ENCODE measurements at regions not wholly inside any gene's neighbourhood (a gene's known extent, or its start where the extent isn't known, plus 50 kb on each side); places are given as distances from the start of the nearest gene placed in this dataset.
"Not testable (repeated sequence)": the region's sequence is repeated elsewhere in the genome, so short reads cannot be mapped to it uniquely, and the experiment has no call there.

DNA sequence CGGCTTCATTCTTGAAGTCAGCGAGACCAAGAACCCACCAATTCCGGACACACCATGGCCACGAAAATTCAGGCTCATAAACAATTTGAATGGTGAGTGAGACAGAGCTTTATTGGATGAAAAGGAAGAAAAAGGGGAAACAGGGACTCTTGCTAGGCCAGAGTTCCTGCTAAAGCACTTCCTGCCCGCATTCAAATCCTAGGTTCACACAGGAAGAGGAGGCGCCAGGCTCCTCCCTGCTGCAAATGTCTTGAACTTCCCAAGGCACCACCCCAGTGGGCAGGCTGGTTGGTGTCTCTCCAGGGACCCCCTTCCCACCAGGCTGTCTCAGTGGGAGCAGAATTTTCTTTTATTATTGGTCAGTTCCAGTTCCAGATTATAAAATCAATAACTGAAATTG lies 121.2 kb downstream of the FSCB start:
- no peak for DNase-seq (ENCODE audit: low read depth in 2 of 2)

GRCh38 chr14:44385296-44385695 lies 121.8 kb downstream of the FSCB start:
- not testable (repeated sequence) for DNase-seq (ENCODE audit: low read depth in 2 of 2)

DNA sequence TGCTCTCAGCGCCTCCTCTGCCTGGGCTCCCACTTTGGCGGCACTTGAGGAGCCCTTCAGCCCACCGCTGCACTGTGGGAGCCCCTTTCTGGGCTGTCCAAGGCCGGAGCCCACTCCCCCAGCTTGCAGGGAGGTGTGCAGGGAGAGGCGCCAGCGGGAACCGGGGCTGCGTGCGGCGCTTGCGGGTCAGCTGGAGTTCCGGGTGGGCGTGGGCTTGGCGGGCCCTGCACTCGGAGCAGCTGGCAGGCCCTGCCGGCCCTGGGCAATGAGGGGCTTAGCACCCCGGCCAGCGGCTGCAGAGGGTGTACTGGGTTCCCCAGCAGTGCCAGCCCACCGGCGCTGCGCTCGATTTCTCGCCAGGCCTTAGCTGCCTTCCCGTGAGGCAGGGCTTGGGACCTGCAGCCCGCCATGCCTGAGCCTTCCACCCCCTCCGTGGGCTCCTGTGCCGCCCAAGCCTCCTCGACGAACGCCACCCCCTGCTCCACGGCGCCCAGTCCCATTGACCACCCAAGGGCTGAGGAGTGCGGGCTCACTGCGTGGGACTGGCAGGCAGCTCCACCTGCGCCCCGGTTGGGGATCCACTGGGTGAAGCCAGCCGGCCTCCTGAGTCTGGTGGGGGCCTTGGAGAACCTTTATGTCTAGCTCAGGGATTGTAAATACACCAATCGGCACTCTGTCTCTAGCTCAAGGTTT lies 122.3 kb downstream of the FSCB start:
- not testable (repeated sequence) for DNase-seq (ENCODE audit: low read depth in 2 of 2)

GRCh38 chr14:44384093-44384492 lies 123.0 kb downstream of the FSCB start:
- DNase-seq (ENCODE audit: low read depth in 2 of 2): no peak

DNA sequence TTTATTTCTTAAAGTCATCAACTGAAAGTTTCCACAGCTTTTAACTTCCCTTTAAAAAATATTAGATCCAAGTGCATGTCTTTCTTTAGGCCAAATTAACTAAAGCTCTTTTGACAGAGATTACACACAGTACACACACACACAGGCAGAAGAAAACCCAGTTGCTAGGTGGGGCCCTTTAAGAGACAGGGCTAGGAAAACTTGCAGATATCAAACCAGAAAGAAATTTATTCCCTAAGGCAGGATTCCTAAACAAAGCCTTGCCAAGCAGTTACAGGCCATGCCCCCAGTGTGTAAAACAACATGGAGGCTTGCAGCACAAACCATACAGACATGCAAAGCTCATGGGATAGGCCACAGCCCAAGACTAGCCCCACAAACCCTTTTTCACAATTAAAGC lies 123.4 kb downstream of the FSCB start:
- no peak for DNase-seq (ENCODE audit: low read depth in 2 of 2)

GRCh38 chr14:44379292-44379977 lies 127.6 kb downstream of the FSCB start:
- no peak for DNase-seq (ENCODE audit: low read depth in 2 of 2)

DNA sequence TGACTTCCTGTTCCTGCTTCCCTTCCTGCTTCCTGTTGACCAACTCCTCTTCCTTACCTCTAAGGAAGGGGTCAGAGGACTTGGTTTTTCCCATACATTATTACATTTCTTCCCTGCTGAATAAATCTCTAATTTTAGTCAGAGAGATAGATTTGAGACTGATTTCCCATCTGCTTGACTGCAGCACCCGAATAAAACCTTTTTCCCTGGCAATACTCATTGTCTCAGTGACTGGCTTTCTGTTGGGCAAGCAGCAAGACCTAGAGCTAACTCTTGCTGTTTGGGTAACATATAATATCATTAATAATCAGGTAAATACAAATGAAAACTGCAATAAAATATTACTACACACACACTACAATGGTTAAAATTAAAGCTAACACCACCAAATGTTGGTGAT lies 132.2 kb downstream of the FSCB start:
- DNase-seq (ENCODE audit: low read depth in 2 of 2): no peak

DNA sequence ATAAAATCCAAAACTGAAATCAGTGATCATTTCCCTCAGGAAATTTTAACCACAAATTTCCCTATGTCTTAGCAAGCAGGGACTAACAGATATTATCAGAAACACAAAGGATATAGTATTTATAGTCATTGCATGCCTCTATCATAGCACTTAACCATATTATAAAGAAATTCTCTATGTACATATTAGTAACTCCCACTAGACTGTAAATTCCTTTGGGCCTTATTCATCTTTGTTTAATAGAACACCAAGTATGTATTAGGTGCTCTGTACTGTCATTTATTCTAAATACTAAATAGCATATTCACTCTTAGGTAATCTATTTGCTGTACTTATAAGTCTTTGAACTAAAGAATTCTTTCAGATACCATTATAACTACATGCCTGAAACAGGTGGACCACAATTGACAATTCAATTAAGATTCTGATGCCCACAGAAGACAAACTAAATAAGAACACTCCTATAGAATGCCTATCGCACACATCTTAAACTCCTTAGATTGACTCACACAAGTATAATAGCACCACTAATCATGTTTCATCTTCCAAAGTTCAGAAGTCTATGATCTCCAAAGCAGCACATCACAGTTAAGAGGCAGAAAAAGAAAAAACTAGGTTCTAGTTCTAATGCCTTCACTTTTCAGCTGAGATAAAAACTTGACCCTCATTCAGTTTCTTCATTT lies 134.1 kb downstream of the FSCB start:
- DNase-seq (ENCODE audit: low read depth in 2 of 2): no peak

DNA sequence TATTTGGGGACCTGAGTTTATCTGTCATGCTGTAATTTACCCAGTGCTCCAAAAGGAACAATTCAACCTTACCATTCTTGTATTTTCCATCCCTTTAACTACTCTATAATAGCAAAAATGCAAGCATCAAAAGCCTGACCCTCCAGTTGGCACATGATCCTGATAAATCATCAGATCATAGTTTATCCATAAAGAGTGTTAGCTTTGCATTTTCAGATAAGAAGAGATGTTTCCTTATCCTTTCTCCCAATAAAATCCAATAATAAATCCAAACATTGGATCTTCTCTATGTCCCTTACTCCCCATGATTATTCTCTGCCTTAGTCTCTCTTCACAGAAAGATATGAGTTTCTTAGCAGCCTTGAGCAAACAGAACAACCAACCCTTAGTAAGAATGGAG lies 134.9 kb downstream of the FSCB start:
- no peak for DNase-seq (ENCODE audit: low read depth in 2 of 2)

DNA sequence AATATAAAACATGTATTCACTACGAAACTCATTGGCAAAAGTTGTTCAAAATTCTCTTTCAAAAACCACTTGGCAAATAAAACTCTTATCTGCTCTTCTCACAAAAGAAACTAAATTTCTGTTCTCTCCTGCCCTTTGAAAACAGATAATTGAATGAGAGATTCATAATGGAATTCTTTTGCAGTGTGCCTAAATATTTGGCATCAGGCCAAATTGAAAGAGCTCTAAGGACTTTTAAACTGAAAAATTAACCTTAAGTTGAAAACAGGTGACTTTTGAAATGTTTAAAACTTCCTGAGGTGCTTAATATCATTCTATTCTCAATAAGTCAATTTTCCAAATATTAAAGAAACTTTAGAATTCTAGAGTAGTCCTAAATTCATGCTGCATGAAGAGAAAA lies 136.4 kb downstream of the FSCB start:
- DNase-seq (ENCODE audit: low read depth in 2 of 2): no peak

DNA sequence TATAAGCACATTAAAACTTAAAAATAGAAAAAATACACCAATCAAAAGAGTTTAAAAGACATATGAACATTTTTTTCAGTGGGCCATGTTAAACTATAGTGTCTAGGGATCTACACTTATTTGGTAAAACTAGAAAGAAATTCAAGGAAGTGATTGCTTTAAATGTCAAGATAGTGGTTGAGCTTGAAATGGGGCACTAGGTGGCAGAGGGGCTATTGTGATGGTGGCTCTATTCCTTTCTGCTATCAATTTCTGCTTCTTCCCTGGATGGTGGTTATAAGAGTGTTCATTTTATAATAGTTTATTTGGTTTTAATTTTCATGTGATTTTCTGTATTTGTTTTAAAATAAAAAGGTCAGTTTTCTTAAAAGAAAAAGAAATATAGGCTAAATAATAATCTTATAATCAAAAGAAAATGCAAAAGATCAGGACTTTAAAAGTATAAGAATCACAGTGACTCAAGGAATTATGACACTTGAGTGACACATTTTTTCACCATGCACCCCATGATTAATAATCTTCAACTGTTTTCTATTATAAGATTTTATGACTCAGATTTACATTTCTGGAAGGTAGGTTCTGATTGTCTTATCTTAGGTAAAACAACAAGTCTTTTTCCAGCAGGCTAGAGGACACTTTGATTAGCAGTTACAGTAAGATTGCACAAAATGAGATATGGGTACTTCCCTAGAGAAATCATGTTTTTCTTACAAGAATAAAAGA lies 137.5 kb downstream of the FSCB start:
- no peak for DNase-seq (ENCODE audit: low read depth in 2 of 2)

- DNase-seq (ENCODE audit: low read depth in 2 of 2): no peak
Observed at GRCh38 chr14:44361083-44361482, 146.0 kb downstream of the FSCB start.

DNA sequence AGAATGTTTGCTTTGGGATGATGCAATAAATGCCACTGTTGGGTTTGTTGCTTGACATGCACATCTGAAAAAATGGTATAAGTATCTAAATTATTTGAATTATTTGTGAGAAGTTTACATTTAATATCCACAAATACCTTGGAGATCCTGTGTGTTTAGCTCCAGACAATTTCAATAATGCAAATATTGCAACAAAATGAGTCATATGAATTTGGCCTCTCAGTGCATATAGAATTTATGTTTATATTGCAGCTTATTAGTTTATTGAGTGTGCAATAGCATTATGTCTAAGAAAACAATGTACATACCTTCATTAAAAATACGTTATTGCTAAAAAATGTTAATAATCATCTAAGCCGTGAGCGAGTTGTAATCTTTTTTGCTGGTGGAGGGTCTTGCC lies 153.3 kb downstream of the FSCB start:
- no peak for DNase-seq (ENCODE audit: low read depth in 2 of 2)

DNA sequence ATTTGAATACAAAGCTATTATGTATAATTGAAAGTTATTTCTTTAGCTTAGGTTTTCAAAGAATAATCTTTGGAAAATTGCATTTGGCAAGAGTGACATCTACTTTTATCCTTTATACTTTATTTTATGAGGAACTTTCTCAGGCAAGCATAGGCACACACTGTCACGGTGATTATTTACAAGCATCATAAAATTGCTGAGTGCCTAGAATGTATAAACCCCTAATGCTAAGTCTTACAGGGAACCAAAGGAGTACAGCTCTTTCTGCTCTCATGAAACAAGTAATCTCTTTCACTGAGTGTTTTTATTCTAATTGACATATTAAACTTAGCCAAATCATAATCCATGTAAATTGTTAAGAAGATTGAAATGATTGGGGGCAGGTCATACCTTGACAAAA lies 154.9 kb downstream of the FSCB start:
- no peak for DNase-seq (ENCODE audit: low read depth in 2 of 2)

GRCh38 chr14:44347316-44347715 lies 159.8 kb downstream of the FSCB start:
- no peak for DNase-seq (ENCODE audit: low read depth in 2 of 2)

DNA sequence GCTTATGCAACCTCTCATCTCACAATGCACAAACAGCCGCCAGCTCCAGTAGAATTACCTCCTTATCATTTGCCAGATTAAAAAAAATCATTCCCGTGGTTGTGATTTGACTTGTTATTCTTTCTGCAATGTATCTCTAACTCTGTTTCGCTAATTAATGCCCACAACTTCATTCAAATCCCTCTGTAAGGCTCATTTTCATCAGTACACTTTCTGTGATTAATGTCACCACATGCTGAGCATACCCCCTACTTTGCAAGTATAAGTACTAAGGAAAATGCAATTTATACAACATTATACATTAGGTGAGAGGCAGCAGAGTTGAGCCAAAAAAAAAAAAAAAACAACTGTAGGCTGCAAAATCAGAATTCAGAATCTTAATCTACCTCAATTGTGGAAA lies 166.0 kb downstream of the FSCB start:
- DNase-seq (ENCODE audit: low read depth in 2 of 2): no peak

DNA sequence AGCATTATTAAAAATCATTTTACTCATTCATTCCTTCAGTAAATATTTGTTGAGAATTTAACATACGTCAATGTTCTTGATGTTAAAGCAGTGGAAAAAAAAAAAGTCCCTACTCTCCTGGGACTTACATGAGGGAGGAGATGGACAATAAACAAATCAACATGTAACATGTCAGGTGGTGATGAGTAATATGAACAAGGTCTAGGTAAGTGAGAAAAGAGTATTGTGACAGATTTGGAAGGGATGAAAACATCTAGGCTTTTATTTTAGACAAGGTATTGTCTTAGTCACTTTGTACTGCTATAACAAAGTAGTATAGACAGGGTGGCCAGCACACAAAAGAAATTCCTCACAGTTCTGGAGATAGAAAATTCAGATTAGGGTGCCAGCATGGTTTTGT lies 167.2 kb downstream of the FSCB start:
- no peak for DNase-seq (ENCODE audit: low read depth in 2 of 2)

DNA sequence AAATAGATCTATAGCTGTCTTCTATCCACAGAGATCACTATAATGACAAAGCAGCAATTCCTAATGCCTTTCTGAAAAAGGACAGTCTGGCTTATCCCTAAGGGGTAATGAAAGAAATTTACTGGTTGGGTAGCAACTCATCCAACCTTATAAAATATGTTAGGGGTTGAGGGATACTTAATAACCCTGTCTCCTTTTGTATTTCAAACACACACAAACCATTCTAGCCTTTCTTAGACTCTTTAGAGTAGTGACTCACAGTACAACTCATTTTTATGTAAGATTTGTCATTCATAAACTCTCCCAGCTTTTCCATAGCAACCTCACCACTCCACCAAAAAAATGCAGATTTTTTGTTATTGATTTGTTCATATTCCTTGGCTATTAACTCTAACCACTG lies 167.9 kb downstream of the FSCB start:
- DNase-seq (ENCODE audit: low read depth in 2 of 2): no peak

DNA sequence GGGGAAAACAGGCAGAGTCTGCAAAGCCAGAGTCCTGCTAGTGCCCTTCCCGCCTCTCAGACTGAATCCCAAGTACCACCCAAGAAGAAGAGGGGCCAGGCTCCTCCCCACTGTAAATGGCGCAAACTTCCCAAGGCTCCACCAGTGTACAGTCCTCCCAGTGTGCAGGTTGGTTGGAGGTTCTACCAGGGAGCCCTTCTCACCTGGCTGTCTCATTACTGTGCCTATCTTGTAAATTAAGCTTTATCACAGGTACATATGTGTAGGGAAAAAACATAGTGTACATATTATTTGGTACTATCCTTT lies 189.7 kb downstream of the FSCB start:
- no peak for DNase-seq (ENCODE audit: low read depth in 2 of 2)

GRCh38 chr14:44316647-44317440 lies 190.2 kb downstream of the FSCB start:
- peak in 1 of 2 donors; percentile 51 for DNase-seq (ENCODE audit: low read depth in 2 of 2)

DNA sequence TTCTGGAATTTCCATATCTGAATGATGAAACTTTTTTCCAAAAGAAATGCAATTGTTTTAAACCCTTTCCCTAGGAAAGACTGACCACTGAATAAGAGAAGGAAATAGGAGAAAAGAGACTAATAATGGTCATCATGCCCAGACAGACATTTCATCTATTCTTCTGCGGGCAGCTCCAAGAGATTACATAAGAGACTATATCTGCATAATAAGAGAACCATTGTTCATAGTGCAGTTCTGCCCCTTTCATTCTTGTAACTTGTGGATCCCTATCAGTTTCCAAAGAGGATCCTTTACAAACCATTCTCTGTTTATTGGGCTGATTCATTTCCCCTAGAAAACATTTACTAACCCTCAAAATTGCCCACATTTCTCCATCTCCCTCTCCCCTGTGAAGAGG lies 197.8 kb downstream of the FSCB start:
- no peak for DNase-seq (ENCODE audit: low read depth in 2 of 2)

DNA sequence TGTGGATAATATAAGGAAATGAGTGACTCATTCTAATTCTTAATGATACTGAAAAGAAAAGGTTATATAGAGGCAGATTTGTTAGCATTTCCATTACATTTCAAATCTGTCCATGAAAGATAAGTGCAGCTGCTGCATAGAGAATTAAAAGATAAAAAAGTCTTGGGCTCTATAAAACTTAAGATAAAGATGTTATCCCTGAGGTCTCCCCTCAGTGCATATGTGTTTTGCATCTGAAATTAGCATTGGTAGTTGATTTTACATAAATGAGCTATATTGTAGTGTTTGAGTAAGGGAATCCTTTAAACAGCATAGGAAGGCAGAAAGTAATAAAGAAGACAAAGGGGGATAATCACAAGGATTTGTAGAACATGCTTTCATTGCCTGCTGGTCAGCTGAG lies 206.2 kb downstream of the FSCB start:
- DNase-seq (ENCODE audit: low read depth in 2 of 2): no peak

All from dermis microvascular lymphatic vessel endothelial cell (primary cell).